ENCODE measurements at regions not wholly inside any gene's neighbourhood (a gene's known extent, or its start where the extent isn't known, plus 50 kb on each side); places are given as distances from the start of the nearest gene placed in this dataset.
"Not testable (repeated sequence)": the region's sequence is repeated elsewhere in the genome, so short reads cannot be mapped to it uniquely, and the experiment has no call there.

DNA sequence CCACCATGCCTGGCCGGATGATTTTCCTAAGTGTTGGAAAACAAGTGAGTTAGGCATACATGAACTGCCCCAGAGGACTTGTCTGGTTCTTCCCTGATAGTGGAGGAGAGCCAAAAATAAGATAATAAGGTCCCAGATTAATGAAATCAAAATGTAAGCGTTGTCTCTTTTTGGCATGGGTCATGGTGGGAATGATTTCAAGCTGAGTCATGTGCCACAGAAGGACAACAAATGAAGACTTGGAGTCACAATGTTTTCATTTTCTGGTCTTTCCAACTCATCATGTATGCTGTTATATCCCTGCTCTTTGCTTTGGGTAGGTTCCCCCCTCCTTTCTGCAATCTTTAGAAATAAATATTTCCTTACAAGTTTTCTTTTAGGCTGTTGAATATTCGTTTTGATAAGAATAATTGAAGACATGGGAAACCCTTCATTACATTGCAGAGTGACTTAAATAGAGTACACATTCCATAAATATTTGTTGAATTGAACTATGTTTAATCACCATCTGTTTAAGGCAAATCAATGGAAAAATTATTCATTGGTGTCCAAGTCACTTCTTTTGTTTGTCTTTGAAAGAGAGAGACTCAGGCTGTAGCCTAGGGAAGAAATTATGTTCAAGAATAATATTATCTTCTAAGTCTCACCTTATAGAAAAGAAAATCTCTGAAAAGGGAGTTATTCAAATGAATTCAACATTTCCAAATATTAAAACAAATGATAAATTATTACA lies 196.3 kb downstream of the CSNK1G3 start:
- H3K27ac ChIP-seq = no peak overlapping the region
- TF ChIP-seq CTCF (IDR thresholded peaks at IDR 0.05) (no peak), ZFX (IDR thresholded peaks at IDR 0.05; ENCODE audit: borderline replicate concordance) (no peak)

DNA sequence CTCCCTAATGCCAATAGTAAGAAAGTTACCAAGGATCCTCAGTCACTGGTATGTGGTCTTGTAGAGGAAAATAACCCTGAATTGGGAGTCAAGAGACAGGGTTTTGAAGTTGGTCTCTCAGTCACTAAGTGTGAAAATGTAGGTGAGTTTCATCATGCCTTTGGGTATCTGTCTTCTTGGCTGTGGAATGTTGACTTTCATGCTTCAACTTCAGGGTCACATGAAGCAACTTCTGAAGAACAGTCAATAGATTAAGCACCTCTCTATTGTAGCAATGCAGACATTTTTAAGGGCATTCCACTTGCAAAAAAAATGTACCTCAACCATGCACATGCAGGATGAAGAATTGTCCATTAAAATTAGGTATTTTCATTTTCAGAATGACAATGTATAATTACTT lies 194.6 kb downstream of the CSNK1G3 start:
- no peak overlapping the region for H3K27ac ChIP-seq
- TF ChIP-seq ZFX (IDR thresholded peaks at IDR 0.05; ENCODE audit: borderline replicate concordance) (no peak), CTCF (IDR thresholded peaks at IDR 0.05) (no peak)

DNA sequence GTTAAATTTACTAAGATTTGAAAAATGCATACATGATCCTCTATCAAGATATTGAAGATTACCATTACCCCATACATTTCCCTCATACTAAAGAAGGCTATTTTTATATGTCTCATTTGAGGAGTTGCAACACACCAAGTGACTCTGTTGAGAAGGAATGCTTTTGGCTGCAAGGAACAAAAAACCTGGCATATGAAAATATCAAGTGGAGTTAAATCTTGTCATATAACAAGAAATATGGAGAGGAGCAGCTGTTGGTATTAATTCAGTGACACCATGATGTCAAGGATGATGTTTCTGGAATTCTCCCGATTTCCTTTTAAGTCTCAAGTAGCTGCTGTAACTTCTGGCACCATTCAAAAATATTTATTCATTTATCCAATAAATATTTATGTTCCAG lies 193.8 kb downstream of the CSNK1G3 start:
- no peak overlapping the region for H3K27ac ChIP-seq
- TF ChIP-seq ZFX (IDR thresholded peaks at IDR 0.05; ENCODE audit: borderline replicate concordance) = no peak
- no peak for TF ChIP-seq CTCF (IDR thresholded peaks at IDR 0.05)

- H3K27ac ChIP-seq = no peak overlapping the region
- TF ChIP-seq ZFX (IDR thresholded peaks at IDR 0.05; ENCODE audit: borderline replicate concordance) (no peak), CTCF (IDR thresholded peaks at IDR 0.05) (no peak)
Observed at GRCh38 chr5:123701511-123702200, 189.7 kb downstream of the CSNK1G3 start.

DNA sequence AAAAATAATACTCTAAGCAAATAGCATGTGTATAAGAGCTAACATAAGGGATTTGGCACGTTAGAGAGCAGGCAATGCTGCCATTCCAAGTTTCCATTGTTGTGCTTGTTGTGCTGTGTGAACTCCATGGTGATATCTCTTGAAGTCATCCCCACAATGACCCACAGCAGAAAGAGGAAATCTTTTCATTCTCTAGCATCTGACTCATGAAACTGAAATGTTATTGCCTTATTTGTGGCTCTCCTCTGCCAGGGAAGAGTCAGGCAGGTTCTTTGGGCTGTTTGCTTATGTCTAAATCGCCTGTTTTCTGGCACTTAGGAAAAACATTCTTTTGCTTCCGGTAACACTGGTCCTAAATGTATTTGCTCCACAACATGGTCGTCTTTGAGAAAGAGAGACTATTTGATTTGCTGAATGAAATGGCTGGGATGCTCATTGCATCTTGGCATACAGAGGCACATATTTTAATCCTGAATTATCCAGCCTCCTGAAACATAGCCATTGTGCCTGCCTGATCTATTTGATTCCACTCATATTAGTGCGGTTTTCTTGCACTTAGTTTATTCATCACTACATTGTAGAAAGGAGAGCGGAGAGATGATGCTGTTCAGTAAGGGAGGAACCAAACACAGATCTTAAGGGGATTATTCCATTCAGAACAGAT lies 188.8 kb downstream of the CSNK1G3 start:
- no peak overlapping the region for H3K27ac ChIP-seq
- TF ChIP-seq ZFX (IDR thresholded peaks at IDR 0.05; ENCODE audit: borderline replicate concordance) = no peak
- no peak for TF ChIP-seq CTCF (IDR thresholded peaks at IDR 0.05)

- no peak for TF ChIP-seq CTCF (IDR thresholded peaks at IDR 0.05)
- TF ChIP-seq ZFX (IDR thresholded peaks at IDR 0.05; ENCODE audit: borderline replicate concordance) = no peak
- H3K27ac ChIP-seq = no peak overlapping the region
Observed at GRCh38 chr5:123699571-123699970, 187.6 kb downstream of the CSNK1G3 start.

GRCh38 chr5:123698937-123699336 lies 187.0 kb downstream of the CSNK1G3 start:
- not testable (repeated sequence) for H3K27ac ChIP-seq

Data from 22Rv1 (cell line).